GM12874 (cell line): ENCODE measurements at regions not wholly inside any gene's neighbourhood (a gene's known extent, or its start where the extent isn't known, plus 50 kb on each side); places are given as distances from the start of the nearest gene placed in this dataset.

Experiments
- TF ChIP-seq, protein P1 (sequence below): IDR thresholded peaks from 2 replicates; pipeline ENCODE4 v1.5.1; 2011; ENCODE audit warnings: low read depth, mild to moderate bottlenecking, control low read depth, low read length, moderate library complexity; ENCODE audit not compliant: insufficient read depth

DNA sequence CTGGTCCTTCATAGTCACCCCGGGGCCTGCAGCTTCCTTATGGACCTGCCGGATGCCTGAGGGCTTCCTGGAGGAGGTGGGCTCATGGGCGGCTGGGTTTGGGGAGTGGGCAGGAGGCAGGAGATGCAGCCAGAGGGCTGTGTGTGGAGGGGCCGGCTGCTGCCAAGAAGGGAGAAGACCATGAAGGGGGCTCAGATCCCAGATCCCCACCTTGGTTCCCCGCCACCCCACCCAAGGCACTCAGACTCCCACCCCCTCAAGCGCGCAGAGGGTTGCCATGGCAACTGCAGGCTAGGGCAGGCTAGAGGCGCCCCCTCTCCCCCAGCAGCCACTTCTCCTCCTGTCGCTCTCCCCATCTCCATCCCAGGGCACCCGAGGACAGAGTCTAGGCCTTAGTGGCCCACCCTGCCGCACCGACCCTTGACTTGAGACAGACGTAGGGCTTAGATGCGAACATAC is 104.5 kb downstream of the CRLF3 start:
- TF ChIP-seq, protein P1, sequence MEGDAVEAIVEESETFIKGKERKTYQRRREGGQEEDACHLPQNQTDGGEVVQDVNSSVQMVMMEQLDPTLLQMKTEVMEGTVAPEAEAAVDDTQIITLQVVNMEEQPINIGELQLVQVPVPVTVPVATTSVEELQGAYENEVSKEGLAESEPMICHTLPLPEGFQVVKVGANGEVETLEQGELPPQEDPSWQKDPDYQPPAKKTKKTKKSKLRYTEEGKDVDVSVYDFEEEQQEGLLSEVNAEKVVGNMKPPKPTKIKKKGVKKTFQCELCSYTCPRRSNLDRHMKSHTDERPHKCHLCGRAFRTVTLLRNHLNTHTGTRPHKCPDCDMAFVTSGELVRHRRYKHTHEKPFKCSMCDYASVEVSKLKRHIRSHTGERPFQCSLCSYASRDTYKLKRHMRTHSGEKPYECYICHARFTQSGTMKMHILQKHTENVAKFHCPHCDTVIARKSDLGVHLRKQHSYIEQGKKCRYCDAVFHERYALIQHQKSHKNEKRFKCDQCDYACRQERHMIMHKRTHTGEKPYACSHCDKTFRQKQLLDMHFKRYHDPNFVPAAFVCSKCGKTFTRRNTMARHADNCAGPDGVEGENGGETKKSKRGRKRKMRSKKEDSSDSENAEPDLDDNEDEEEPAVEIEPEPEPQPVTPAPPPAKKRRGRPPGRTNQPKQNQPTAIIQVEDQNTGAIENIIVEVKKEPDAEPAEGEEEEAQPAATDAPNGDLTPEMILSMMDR = no peak

DNA sequence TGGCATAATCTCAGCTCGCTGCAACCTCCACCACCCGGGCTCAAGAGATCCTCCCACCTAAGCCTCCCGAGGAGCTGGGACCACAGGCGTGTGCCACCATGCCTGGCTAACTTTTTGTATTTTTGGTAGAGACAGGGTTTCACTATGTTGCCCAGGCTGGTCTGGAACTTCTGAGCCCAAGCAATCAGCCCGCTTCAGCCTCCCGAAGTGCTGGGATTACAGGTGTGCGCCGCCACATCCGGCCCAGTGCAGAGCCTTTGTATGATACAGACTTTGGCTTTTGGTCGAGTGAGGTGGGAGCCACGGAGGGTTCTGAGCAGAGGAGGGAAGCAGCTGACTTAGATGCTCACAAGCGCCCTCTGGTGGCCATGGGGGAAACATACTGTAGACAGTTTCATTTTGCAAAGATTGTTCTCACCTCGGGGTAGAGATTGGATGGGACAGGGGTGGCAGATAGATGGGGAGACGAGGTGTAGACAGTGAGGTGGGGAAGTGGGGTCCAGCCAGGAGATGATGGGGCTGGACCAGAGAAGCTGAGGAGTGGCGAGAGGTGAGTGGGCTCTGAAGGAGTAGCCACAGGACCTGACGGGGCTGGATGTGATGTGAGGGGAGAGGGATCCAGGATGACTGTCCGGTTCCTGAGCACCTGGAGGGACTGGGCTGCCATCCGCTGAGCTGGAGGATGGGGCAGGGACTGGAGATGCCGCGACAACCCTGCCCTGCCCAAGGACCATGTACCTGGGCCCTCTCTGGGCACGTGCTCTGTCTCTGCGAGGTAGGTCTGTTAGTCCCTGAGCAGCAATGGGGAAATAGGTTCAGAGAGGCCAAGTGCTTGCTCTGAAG is 105.1 kb downstream of the CRLF3 start:
- TF ChIP-seq, protein P1 = peak; percentile 72

DNA sequence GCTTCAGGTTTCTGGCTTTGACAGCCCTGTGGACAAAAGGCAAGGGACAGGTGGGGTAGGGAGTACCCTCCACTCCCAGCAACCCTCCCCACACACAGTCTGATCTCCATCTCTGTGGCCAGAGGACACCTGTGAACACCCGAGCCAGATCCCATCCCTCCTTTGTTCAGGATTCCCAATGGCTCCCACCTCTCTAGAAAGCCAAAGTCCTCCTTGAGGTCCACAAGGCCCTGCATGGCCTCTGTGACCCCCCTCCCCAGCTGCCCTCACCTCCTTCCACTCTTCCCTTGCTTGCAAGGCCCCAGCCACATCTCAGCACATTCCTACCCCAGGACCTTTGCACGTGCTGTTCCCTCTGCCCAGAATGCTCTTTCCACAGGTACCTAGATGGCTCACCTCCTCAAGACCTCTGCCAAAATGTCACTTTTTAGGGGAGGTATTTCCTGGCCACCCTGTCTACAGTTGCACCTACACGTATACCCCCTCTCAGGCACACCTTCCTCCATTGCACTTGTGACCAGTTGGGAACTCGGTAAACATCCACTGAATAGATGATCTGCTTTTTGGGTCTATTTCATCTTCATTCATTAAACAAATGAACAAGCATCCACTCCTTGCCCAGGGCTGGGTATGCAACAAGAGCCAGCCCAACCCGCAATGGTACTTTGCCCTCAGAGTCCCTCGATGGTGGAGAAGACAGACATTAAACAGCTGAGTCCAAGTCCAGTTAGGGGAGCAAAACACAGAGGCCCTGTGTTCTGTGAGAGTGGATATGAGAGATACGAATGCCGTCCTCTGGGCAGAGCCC is 107.0 kb downstream of the CRLF3 start:
- TF ChIP-seq, protein P1 = no peak

DNA sequence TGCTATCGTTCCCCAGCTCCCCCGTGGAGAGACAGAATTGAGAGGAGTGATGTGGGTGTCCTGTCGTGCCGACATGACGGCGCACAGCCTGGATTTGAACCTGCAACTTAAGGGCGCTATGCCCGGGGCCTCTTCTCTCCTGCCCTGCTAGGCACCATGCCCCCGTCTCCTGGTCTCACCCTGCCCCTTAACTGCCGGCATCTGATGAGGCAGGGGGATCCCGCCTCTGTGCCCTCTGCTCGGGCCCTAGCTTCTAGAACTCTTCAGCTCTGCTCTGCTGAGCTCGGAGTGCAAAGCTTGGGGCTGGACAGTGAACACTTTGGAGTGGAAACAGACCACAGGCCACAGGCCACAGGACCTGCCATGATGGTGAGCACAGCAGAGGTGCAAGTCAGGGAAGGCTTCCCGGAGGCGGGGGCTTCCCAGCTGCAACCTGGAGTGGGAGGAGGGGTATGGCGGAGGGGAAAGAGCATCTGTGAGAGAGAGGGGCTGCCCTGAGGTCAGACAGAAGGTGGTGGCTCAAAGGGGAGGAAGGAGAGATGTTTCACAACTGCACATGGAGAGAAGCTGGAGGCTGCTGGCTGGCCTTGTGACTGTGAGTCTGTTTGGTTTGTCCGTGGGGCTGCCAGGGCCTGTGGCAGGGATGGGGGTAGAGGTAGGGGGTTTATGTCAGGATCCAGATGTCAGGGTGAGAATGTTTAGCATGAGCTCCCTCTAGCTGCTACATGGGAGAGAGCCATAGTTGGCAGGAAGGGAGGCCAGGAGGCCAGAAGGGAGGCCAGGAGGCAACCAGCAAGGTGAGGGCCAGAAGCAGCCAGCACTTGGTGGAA is 107.8 kb downstream of the CRLF3 start:
- TF ChIP-seq, protein P1 = peak; percentile 19; the same call in 1 of the 2 replicates

DNA sequence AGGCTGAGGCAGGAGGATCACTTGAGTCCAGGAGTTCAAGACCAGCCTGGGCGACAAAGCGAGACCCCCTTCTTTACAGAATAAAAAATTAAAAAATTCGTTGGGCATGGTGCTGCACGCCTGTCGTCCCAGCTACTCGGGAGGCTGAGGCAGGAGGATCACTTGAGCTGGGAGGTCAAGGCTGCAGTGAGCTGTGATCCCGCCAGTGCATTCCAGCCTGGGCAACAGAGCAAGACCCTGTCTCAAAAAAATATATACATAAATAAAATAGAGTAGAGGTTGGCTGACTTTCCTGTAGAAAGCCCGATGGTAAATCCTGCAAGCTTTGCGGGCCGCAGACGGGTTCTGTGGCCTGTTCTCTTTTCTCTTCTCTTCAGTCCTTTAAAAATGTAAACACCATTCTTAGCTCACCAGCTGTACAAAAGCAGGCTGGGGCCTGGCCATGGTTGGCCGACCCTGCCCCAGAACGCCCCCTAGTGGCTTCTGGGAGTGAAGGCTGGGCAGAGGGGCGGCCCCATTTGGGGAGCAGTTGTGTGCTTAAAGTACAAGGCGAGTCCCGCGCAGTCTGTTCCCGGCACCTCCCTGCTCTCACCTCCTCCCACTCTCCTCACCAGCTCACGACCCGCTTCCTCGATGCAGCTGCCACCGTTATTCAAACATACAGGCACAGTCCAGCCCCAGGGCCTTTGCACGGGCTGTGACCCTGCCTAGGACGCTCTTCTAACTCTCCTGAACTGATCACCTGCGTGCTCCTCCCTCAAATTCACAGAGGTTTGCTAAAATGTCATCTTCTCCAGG is 109.5 kb downstream of the CRLF3 start:
- TF ChIP-seq, protein P1 = peak; percentile 72

DNA sequence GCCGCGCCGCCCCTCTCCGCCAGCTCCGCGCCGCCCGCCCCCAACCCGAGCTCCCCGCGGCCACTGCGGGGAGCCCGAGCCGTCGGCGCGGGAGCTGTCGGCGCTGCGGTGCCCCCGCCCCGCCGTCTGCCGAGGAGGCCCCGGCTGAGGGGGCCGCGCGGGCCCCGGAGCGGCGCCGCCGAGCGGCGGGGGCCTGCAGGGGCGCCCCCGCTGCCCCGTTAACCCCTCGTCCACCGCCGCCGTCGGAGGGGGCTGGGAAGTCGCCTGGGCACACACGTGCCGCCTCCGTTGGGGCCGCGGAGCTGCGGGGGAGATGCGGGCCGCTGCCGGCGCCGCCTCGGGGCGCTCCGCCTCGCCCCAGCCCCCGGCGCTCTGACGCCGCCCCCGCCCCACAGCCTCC is 115.4 kb downstream of the CRLF3 start:
- TF ChIP-seq, protein P1 = 0 out of 2 replicates have a peak, but pooled peaks have one; percentile 0
